ENCODE measurements at regions not wholly inside any gene's neighbourhood (a gene's known extent, or its start where the extent isn't known, plus 50 kb on each side); places are given as distances from the start of the nearest gene placed in this dataset.
"Not testable (repeated sequence)": the region's sequence is repeated elsewhere in the genome, so short reads cannot be mapped to it uniquely, and the experiment has no call there.

DNA sequence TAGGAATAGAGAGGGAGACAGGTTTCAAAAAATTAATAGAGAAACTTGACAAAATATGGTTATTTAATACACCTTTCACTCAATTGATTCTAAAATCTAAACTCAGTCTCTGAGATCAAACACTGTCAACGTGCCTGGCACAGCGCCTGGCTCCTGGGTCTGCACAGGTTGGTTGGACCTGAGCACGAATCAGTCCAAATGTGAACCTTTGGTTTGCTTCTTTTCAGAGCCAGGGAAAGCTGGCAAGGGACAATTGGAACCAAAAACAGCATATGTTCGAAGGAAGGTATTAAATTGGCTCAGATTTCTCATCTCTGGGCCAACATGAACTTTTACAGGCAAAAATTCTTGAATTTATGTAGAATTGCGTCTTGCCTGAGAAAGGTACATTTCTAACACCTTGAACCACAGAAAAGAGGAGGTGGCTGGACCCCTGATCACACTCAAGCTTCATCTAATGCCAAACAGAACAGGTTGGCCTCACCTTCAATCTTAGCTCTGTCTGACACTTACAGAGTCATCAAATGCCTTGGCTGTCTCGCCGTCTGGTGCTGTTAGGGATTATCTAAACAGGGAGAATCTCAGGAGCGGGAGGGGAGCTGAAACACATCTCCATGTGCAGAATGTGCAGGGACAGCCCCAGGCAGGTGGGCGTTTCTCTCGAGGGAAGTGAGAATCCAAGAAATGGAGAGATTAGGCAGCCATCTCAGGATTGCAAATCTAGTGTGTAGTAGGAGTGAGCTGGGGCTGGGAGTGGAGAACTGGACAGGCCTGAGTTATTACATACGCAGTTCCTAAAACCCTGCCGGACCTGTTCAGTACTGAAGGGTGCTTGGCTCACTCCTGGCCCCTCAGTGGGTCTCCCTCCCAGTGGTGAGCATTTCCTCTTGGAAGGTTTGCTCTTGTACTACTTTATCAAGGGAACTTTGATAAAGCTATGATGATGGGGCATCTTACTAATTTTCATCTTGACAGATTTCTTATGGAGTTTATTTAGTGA, 442.2 kb upstream of the B3GAT1 start:
- ChIA-PET POLR2A (no interaction called here), CTCF (no interaction called here)
- no peak for TF ChIP-seq CTCF (IDR thresholded peaks at IDR 0.05; ENCODE audit: insufficient read depth, low read length, missing control alignments)
- no peak overlapping the region for H3K4me3 ChIP-seq (ENCODE audit: low read depth, low read length)
- DNase-seq (ENCODE audit: low read depth, low spot score): no peak

- CTCF ChIA-PET; H3K4me3 ChIP-seq (ENCODE audit: low read depth, low read length); POLR2A ChIA-PET: not testable (repeated sequence)
- peak; percentile 5 for DNase-seq (ENCODE audit: low read depth, low spot score)
Observed at GRCh38 chr11:134851503-134852224, 439.6 kb upstream of the B3GAT1 start.

GRCh38 chr11:134850566-134850965, 438.5 kb upstream of the B3GAT1 start:
- DNase-seq (ENCODE audit: low read depth, low spot score): no peak
- H3K4me3 ChIP-seq (ENCODE audit: low read depth, low read length): no peak overlapping the region
- no peak for TF ChIP-seq CTCF (IDR thresholded peaks at IDR 0.05; ENCODE audit: insufficient read depth, low read length, missing control alignments)
- ChIA-PET CTCF (no interaction called here), POLR2A (no interaction called here)

- ChIA-PET POLR2A (no interaction called here), CTCF (no interaction called here)
- no peak for TF ChIP-seq CTCF (IDR thresholded peaks at IDR 0.05; ENCODE audit: insufficient read depth, low read length, missing control alignments)
- H3K4me3 ChIP-seq (ENCODE audit: low read depth, low read length): no peak overlapping the region
- no peak for DNase-seq (ENCODE audit: low read depth, low spot score)
Observed at GRCh38 chr11:134849833-134850232, 437.8 kb upstream of the B3GAT1 start.

GRCh38 chr11:134847083-134847715, 435.2 kb upstream of the B3GAT1 start:
- ChIA-PET CTCF (no interaction called here), POLR2A (no interaction called here)
- no peak overlapping the region for H3K4me3 ChIP-seq (ENCODE audit: low read depth, low read length)
- DNase-seq (ENCODE audit: low read depth, low spot score): no peak
- TF ChIP-seq CTCF (IDR thresholded peaks at IDR 0.05; ENCODE audit: insufficient read depth, low read length, missing control alignments): no peak

DNA sequence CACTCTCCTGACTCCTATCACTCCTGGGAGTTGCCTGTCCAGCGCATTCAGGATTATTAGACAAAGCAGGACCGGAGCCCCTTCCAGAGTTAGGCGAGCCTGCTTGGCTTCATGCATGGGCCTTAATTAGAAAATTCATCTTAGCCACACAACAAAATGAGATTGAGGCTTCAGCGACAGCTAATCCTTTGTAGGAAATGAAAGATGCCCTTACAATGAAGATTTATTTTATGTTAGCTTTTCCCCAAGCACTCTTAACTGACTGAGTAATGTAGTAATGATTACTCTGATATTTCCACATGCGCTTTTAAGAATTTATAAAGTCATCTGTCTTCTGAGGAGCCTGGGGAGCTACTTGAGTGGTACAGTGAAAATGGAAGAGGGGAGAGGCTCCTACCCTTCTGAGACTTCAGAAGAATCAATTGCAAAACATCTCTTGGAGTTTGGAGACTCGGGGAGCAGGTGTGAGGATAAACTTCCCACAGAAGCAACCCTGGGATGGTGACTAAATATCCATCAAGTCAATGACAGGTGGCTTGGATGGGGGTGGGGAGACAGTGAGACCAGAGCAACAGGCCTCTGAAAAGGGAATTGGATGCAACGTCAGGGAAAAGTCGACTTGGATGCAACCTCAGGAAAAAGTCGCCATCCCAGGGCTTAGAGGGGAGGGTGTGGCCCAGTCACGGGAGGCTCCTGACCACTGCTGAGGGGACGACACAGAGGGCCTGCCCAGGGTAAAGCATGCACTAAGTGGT, 434.5 kb upstream of the B3GAT1 start:
- ChIA-PET POLR2A (no interaction called here), CTCF (no interaction called here)
- TF ChIP-seq CTCF (IDR thresholded peaks at IDR 0.05; ENCODE audit: insufficient read depth, low read length, missing control alignments): no peak
- H3K4me3 ChIP-seq (ENCODE audit: low read depth, low read length): no peak overlapping the region
- no peak for DNase-seq (ENCODE audit: low read depth, low spot score)

All from AG04449 (cell line).